MM.1S (cell line): ENCODE measurements at regions not wholly inside any gene's neighbourhood (a gene's known extent, or its start where the extent isn't known, plus 50 kb on each side); places are given as distances from the start of the nearest gene placed in this dataset.
"Not testable (repeated sequence)": the region's sequence is repeated elsewhere in the genome, so short reads cannot be mapped to it uniquely, and the experiment has no call there.

Experiments used
- DNase-seq: peaks from one replicate; pipeline ENCODE4 v3.0.0-alpha.2; 2015
- H2AFZ ChIP-seq: fragments of 300-600 bp; sonication (generic); 2 replicates; pipeline ENCODE4 v1.6.0; 2016; ENCODE audit warnings: antibody characterized with exemption, low read length
- H3F3A ChIP-seq: fragments of 300-600 bp; sonication (generic); 2 replicates; pipeline ENCODE4 v1.6.1; 2016; ENCODE audit warnings: mild to moderate bottlenecking, antibody characterized with exemption, low read length, moderate library complexity, mixed read lengths; ENCODE audit not compliant: insufficient read depth
- H3K27ac ChIP-seq: fragments of 300-600 bp; sonication (generic); 2 replicates; pipeline ENCODE4 v1.5.1; 2016; ENCODE audit warnings: mild to moderate bottlenecking, low read length
- H3K27me3 ChIP-seq: fragments of 300-600 bp; sonication (generic); replicated peaks from 2 replicates; pipeline ENCODE4 v1.6.0; 2016; ENCODE audit warnings: low read length; ENCODE audit not compliant: insufficient read depth
- H3K36me3 ChIP-seq: fragments of 300-600 bp; sonication (generic); replicated peaks from 2 replicates; pipeline ENCODE4 v1.6.1; 2016; ENCODE audit warnings: mild to moderate bottlenecking, low read length, mixed read lengths; ENCODE audit not compliant: insufficient read depth
- H3K4me1 ChIP-seq: fragments of 300-600 bp; sonication (generic); 2 replicates; pipeline ENCODE4 v1.6.1; 2016; ENCODE audit warnings: low read length, mixed read lengths
- H3K4me2 ChIP-seq: fragments of 300-600 bp; sonication (generic); 2 replicates; pipeline ENCODE4 v1.6.0; 2016; ENCODE audit warnings: low read depth, low read length
- H3K4me3 ChIP-seq: fragments of 300-600 bp; sonication (generic); 2 replicates; pipeline ENCODE4 v1.5.1; 2016; ENCODE audit warnings: low read length, mixed read lengths
- H3K79me2 ChIP-seq: fragments of 300-600 bp; sonication (generic); 2 replicates; pipeline ENCODE4 v1.6.1; 2016; ENCODE audit warnings: mixed run types, low read length, mixed read lengths
- H3K9ac ChIP-seq: fragments of 300-600 bp; sonication (generic); 2 replicates; pipeline ENCODE4 v1.6.1; 2016; ENCODE audit warnings: low read length, mixed read lengths
- H3K9me2 ChIP-seq: fragments of 300-600 bp; sonication (generic); replicated peaks from 2 replicates; pipeline ENCODE4 v1.6.1; 2016; ENCODE audit warnings: mild to moderate bottlenecking, low read length, mixed read lengths; ENCODE audit not compliant: insufficient read depth
- H3K9me3 ChIP-seq: fragments of 300-600 bp; sonication (generic); replicated peaks from 2 replicates; pipeline ENCODE4 v1.6.1; 2016; ENCODE audit warnings: mild to moderate bottlenecking, low read length, mixed read lengths; ENCODE audit not compliant: insufficient read depth
- H4K20me1 ChIP-seq: fragments of 300-600 bp; sonication (generic); 2 replicates; pipeline ENCODE4 v1.6.1; 2016; ENCODE audit warnings: mild to moderate bottlenecking, low read length, moderate library complexity, mixed read lengths; ENCODE audit not compliant: insufficient read depth
- EZH2 ChIP-seq: fragments of 300-600 bp; sonication (generic); optimal IDR thresholded peaks from 2 replicates; pipeline ENCODE3; 2017; ENCODE audit warnings: low read depth, mild to moderate bottlenecking, antibody characterized with exemption, low read length, mixed read lengths
- EZH2phosphoT487 ChIP-seq: fragments of 300-600 bp; sonication (generic); IDR thresholded peaks from 2 replicates; pipeline ENCODE4 v1.6.1; 2018; ENCODE audit warnings: antibody characterized with exemption, low read length
- TF ChIP-seq, protein P1 (sequence below): fragments of 300-600 bp; sonication (generic); IDR thresholded peaks from 2 replicates; pipeline ENCODE4 v1.5.1; 2016; ENCODE audit warnings: antibody characterized with exemption, low read length, mixed read lengths

DNA sequence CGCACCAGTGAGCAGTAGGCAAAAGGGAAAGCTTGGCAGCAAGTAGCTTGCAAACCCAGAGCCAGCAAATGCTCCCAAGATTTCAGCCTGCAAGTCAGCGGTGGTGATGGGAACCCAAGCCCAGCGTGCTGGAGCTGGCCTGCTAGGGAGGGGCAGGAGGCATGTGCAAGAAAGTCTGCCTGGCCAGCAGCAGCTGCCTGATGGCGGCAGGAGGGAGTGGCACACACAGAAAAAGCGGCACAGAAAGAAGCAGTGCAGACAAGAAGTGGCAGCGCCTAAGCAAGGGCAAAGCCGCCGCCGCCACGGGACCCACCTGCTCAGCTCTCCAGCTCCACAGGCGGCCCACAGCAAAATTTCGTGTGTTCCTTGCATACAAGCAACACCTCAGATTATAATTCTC is 1206.5 kb upstream of the PABPC4L start:
- Histone ChIP-seq H3F3A (no peaks in the 10 kb centered on the region), H3K36me3 (no peaks in the 10 kb centered on the region), H4K20me1 (no peaks in the 10 kb centered on the region), H3K27ac (no peak overlapping the region), H3K4me3 (no peak overlapping the region), H3K9ac (no peak overlapping the region), H3K79me2 (no peaks in the 10 kb centered on the region), H3K9me2 (no peaks in the 10 kb centered on the region), H2AFZ (no peak overlapping the region), H3K4me2 (no peak overlapping the region), H3K4me1 (no peaks in the 10 kb centered on the region), H3K9me3 (no peaks in the 10 kb centered on the region), H3K27me3 (no peaks in the 10 kb centered on the region)
- no peak for DNase-seq
- TF ChIP-seq EZH2 (no peak), EZH2phosphoT487 (no peak)
- TF ChIP-seq, protein P1, sequence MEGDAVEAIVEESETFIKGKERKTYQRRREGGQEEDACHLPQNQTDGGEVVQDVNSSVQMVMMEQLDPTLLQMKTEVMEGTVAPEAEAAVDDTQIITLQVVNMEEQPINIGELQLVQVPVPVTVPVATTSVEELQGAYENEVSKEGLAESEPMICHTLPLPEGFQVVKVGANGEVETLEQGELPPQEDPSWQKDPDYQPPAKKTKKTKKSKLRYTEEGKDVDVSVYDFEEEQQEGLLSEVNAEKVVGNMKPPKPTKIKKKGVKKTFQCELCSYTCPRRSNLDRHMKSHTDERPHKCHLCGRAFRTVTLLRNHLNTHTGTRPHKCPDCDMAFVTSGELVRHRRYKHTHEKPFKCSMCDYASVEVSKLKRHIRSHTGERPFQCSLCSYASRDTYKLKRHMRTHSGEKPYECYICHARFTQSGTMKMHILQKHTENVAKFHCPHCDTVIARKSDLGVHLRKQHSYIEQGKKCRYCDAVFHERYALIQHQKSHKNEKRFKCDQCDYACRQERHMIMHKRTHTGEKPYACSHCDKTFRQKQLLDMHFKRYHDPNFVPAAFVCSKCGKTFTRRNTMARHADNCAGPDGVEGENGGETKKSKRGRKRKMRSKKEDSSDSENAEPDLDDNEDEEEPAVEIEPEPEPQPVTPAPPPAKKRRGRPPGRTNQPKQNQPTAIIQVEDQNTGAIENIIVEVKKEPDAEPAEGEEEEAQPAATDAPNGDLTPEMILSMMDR: no peak

DNA sequence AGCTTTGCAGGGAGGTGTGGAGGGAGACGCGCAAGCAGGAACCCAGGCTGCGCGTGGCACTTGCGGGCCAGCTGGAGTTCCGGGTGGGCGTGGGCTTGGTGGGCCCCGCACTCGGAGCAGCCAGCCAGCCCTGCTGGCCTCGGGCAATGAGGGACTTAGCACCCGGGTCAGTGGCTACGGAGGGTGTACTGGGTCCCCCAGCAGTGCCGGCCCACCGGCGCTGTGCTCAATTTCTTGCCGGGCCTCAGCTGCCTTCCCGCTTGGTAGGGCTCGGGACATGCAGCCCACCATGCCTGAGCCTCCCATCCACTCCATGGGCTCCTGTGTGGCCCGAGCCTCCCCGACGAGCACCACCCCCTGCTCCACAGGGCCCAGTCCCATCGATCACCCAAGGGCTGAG is 1205.0 kb upstream of the PABPC4L start:
- H4K20me1 ChIP-seq, H2AFZ ChIP-seq, H3K36me3 ChIP-seq, H3K27me3 ChIP-seq, H3F3A ChIP-seq, H3K4me3 ChIP-seq, H3K9me2 ChIP-seq, H3K27ac ChIP-seq, H3K79me2 ChIP-seq, H3K9me3 ChIP-seq, DNase-seq, H3K4me1 ChIP-seq, H3K9ac ChIP-seq, H3K4me2 ChIP-seq: not testable (repeated sequence)

DNA sequence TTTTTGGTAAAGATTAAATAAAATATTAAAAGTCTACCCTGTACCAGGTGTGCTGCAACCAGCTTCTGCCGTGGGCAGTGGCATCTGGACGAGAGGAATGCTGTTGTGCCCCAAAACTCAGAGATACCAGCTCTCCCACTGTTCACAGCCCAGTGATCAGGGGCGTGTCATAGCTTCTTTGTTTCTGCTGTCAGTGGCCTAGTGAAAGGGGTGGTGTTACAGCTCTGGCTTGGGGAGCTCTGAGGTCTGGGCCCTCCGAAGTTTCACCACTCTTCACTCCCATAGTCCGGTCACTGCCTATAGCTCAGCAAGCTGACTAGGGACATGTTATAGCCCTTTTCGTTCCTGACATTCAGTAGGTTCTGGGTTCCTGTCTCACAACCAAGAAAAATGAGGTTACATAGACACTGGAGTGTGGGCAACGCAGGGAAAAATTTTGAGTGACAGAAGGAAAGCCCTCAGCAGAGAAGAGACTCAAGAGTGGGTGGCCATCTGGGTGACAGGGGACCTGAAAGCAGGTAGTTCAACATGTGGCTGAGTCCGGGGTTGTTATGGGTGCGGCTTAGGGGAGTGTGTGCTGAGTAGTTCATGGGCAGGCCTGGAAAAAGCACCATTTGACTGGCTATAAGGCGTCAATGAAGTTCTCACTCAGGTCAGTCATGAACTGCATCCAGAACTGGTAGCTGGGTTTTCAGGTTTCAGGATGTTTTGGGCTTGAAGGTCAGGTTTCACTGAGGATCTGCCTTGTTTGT is 1184.4 kb upstream of the PABPC4L start:
- Histone ChIP-seq H3K9me3 (no peaks in the 10 kb centered on the region), H3F3A (no peaks in the 10 kb centered on the region), H3K27ac (no peak overlapping the region), H3K4me2 (no peak overlapping the region), H3K27me3 (no peaks in the 10 kb centered on the region), H3K36me3 (no peaks in the 10 kb centered on the region), H2AFZ (no peak overlapping the region), H3K4me1 (no peaks in the 10 kb centered on the region), H3K9ac (no peak overlapping the region), H3K4me3 (no peak overlapping the region), H3K79me2 (no peaks in the 10 kb centered on the region), H3K9me2 (no peaks in the 10 kb centered on the region), H4K20me1 (no peaks in the 10 kb centered on the region)
- TF ChIP-seq EZH2phosphoT487 (no peak), EZH2 (no peak)
- TF ChIP-seq, protein P1: no peak
- no peak for DNase-seq

DNA sequence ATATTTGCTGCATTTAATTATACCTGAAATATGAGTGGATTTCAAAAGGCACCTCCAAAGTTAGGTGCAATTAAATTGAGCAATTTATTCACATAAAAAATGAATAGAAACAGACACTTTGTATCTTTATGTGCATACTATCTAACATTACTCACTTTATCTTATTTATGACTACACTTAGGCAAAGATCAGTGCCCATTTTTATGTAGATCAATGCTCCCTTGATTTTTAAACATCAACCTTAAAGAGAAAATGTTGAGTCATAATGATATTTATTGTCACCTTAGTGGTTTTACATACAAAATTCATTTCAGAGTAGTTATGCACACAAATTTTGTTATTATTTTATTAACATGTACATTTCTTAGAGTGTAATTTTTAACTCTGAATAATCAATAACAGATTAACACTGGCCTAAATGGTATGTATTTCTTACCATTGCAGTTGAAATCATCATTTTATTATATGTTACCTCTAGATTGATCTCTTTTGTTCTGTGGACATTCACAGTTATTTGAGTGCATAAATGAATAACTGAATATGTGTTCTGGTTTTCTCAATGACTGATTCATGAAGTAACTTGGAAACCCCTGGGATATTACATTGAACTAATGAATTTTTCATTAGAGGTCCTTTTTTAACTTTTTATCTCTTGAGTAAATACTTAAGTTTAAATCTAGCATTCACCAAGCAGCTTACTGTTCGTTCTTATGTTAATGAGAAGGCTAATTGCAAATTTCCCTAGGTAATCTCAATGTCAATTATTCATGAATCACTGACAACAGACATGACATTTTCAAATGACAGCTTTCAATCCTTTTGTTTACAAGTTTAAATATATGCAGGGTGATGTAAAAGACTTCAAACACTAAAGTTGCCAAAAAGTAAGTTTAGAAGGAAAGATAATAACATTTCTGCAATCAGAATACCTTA is 1182.0 kb upstream of the PABPC4L start:
- Histone ChIP-seq H3K9me2 (no peaks in the 10 kb centered on the region), H3K9me3 (no peaks in the 10 kb centered on the region), H4K20me1 (no peaks in the 10 kb centered on the region), H3K4me1 (no peaks in the 10 kb centered on the region), H3K27me3 (no peaks in the 10 kb centered on the region), H2AFZ (no peak overlapping the region), H3K27ac (no peak overlapping the region), H3K9ac (no peak overlapping the region), H3K36me3 (no peaks in the 10 kb centered on the region), H3K4me2 (no peak overlapping the region), H3K4me3 (no peak overlapping the region), H3K79me2 (no peaks in the 10 kb centered on the region), H3F3A (no peaks in the 10 kb centered on the region)
- DNase-seq: no peak
- TF ChIP-seq, protein P1: no peak
- TF ChIP-seq EZH2phosphoT487 (no peak), EZH2 (no peak)
